ENCODE measurements at regions not wholly inside any gene's neighbourhood (a gene's known extent, or its start where the extent isn't known, plus 50 kb on each side); places are given as distances from the start of the nearest gene placed in this dataset.
A peak's percentile ranks its signal among the peaks of the same experiment; 100 is the strongest.

DNA sequence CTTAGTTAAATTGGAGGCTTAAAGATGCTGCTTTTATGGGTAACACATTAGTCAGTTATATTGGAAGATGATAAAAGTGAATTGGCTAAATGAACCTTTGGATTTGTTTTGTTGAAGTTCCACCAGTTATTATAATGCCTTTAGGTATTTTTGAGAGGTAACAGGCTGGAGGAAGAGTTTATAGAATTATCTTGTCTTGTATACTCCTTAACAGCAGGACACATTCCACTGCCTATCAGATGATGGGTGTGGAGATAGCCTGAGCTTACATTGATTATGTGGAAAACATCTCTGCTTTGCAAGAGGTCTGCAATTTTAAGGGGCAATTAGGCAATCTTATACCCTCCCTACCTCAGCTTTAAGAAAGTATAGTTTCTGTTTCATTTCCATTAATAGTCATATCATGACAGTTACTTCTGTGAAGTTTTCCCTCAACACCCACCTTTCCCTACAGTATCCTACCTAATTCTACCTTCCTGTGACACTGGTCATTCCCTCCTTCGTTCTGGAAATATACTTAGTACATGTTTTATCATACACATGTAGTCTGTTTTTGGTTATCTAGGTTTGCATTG, 403.7 kb upstream of the SPRED2 start:
- no peak for DNase-seq (ENCODE audit: low read depth)

DNA sequence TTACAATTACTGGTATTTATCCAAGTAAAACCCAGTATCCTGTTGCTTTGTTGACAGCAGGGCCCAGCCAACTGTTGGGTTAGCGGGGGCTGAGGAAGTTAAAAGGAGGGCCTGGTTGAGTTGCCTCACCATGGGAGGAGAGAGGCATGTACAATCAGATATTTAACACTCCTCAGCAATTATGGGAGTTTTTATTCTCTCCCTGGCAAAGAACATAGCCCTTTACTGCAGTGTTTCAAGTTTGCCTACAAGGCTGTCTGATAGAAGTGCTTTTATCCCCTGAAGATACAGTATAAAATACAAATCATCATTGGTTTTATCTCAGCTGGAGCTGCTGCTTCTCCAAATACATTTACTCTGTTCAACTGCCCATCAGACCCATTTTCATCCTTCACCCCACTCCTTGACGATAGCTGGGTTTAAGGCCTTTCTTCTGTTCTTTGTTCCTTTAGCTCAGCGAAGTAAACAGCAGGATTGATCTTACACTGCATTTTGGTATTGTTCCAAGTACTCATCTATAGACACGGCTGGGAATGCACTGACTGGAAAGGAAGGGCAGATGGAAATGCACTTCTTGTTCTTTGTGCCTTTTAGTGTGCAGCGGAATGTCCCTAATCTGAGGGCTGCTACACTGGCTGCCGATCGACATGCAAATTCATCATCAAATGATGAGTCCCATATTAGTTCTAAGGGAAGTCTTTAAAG, 402.5 kb upstream of the SPRED2 start:
- DNase-seq (ENCODE audit: low read depth), result no peak

DNA sequence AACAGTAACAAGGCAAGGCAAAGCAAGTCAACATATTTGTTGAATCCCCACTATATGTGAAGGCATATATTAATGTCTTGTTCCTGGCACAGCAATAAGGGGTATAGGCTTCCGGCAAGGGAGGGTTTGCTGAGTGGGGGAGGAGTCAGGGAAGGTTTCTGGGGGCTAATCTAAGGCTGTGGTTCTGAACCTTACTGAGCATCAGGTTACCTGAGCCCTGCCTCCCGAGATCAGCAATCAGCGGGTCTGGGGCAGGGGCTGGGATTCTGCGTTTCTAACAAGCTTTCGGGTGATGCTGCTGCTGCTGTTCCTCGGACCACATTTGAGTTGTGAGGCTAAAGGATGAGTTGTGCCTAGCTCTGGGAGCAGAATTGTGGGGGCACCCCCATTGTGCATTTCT, 401.7 kb upstream of the SPRED2 start:
- DNase-seq (ENCODE audit: low read depth), result no peak

DNA sequence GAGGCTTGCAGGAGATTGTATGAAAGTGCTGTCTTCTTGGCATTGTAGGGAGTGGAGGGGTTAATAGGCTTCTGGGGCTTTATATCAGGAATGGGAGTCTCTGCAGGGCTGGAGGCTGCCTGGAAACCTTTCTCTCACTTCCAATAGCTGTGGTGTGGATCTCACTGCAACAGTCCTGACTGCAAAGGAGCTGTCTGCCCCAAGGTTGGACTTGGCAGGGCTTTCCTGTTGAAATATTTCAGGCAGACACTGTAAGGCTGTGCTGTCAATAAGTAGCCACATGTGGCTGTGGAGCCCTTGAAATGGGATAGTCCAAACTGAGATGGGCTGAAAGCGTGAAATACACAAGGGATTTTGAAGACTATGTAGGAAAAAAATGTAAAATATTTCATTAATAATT, 399.1 kb upstream of the SPRED2 start:
- no peak for DNase-seq (ENCODE audit: low read depth)

DNA sequence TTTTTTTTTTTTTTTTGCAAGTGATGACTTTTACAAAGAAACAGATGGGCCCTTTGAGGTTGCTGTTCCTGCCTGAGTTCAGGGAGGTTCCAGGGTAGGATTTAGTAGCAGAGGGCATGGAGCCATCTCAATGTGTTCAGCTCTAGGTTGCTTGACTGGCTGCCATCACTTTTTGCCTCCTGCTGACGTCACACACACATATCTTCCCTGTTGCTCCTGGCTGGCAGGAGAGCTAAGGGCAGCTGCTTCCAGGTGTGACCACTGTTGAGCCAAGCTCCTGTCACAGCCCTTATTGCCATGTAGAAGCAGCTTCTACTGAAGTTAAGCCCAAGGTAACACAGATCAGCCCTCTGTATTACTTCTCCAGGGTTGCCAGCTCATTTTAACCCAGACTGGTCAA, 394.2 kb upstream of the SPRED2 start:
- DNase-seq (ENCODE audit: low read depth), result no peak

DNA sequence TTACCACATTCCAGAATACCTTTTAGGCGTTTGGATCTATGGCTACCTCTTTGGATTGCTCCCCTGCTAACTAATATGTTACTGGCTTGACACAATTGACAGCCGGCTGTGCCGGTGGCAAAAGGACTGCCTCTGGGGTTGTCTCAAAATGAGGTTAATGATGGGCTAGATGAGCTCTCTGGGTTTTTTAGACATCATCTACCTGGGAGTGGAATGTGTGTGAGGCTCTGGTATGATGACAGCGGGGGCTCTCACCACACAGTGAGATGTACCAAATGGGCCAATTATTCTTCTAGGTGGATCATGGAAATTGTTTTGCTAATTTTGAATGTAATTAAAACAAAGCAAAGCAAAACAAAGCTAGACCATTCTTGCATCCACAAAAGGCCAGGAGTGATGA, 391.1 kb upstream of the SPRED2 start:
- no peak for DNase-seq (ENCODE audit: low read depth)

DNA sequence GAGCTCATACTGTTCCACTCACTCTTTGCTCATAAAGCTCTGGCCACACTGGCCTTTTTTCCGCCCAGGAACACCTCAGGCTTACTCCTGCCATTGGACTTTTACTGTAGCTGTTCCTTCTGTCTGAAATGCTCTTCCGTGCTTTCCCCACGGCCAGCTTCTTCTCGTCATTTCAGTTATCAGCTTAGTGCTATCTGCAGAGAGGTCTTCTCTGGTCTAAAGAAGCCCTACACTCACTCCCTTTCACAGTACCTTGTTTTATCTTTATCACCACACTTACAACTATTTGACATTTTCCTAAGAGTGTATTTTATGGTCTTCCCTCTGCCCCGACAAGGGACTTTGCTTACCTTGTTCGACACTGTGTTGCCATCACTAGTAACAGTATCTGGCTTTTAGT, 388.1 kb upstream of the SPRED2 start:
- no peak for DNase-seq (ENCODE audit: low read depth)

DNA sequence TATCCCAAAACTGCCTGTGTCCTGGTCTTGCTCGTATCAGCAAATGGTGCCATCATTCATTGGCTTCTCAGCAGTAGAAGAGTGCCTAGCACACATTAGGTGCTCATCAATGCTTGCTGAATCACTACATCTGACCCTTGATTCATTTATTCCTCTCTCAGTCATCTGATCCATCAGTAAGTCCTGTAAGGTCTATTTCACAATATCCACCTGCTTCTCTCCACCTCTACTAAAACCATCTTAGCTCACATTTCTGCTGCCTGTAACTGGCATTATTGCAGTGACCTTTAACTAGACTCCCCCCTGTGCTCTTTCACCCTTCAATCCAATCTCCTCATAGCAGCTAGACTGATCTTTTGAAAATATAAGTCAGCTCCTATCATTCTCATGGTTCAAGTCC, 387.6 kb upstream of the SPRED2 start:
- no peak for DNase-seq (ENCODE audit: low read depth)

DNA sequence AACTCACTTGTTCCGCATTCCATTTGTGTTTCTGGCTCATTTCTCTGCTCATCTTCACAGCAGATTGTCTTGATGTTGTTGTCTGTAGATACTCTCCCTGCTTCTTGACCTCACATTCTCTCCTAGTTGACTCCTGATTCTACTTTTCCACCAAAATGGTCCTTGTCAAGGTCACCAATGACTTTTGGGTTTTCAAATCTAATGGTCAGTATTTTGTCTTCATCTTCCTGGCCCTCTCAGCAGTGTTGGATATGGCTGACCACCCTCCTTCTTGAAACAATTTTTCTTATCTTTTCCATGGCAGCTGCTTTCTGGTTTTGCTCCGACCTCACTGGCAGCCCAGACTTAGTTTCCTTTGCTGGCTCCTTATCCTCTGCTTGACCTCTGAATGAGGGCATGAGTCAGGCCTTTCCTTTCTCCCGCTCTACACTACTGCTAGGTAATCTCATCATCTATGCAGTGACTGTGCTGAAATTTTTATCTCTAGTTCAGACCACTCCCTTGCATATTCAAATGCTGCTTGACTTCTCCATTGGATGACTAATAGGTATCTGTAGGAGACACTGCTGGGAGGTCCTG, 386.6 kb upstream of the SPRED2 start:
- DNase-seq (ENCODE audit: low read depth), result peak; percentile 58

DNA sequence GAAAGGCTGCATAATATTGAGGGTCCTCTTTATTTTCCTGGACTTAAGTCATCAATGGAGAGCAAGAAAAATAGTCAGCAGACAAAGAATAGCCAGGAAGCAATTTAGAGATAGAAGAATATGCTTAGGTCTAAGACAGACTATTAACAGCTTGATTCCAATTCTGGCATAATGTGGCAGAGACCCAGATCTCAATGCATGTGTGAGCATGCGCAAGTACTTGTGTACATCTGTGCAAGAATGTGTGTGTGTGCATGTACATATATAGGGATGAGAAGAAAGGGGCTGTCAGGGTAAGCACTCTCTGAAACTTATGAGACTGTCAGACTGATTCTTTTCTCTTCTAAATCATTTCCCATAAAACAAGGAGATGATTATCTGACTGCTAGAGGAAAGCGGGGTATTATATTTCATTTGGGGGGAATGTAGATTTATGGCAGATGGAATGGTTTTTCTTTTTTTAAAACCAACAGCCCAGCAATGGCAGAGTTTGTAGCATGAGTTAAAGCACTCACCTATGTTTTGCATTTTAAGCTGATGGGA, 381.3 kb upstream of the SPRED2 start:
- DNase-seq (ENCODE audit: low read depth), result no peak

DNA sequence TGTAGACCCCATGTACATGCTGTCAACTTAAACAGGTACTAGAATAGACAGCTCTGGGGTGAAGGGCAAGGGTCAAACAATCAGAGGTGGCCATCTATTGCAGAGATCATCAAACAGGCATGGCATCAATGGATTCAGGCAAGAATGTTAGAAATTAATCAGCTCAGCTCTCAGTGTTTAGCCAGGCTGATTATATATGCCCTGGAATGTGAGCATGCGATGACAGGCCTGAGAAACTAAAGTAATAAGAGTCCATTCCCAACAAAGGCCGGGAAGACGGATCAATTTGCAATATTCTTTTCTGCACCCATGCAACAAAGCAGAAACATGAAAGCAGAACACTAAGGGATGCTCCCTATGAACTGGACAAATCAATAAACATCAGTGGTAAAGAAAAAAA, 380.5 kb upstream of the SPRED2 start:
- no peak for DNase-seq (ENCODE audit: low read depth)

DNA sequence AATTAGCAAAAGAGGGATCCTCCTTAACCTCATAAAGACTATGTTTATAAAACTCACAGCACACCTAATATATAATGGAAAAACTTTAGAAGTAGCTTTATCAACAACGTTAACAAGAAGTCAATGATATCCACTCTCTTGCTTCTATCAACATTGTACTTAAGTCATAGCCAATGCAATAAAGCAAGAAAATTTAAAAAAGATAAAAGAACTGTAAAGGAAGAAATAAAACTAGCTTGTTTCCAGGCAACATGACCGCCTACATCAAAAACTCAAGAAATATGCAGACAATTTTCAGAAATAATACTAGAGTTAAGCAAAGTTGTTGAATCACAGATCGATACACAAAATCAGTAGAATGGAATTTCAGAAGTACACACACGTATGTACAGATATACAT, 375.5 kb upstream of the SPRED2 start:
- DNase-seq (ENCODE audit: low read depth), result no peak

DNA sequence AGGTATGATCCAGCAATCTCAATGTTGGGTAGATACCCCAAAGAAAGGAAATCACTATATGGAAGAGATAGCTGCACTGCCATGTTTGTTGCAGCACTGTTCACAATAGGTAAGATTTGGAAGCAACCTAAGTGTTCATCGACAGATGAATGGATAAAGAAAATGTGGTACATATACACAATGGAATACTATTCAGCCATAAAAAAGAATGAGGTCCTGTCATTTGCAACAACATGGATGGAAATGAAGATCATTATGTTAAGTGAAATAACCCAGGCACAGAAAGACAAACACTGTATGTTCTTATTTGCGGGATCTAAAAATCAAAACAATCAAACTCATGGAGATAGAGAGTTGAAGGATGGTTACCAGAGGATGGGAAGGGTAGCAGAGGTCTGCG, 372.4 kb upstream of the SPRED2 start:
- DNase-seq (ENCODE audit: low read depth), result no peak

DNA sequence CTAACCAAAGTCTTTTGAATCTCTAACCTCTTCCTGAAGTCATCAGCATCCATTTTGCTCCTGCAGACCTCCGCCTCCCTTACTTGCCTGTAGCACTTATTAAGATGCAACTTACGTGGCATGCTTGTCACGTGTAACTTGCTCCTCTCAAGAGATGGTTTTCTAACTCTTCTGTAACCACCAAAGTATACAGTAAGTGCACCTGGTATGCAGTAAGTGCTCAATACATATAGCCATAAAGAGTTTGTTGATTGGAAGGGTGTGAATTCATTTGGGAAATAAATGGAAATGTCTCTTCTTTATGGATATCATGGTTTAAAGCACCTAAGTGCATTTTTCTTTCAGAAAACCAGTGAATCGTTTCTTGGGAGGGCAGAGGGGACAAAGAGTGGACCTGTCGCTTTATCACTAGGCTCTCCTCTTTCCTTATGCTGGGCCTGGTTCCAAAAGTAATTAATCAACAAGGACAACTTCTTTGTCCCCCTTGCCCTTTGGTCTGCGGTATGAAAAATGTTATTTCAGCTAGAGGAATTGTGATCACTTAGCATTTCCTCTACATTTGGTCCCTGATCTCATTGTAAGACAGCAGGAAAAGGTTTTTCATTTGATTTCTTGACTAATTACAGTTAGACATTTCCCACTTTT, 370.0 kb upstream of the SPRED2 start:
- DNase-seq (ENCODE audit: low read depth), result no peak

DNA sequence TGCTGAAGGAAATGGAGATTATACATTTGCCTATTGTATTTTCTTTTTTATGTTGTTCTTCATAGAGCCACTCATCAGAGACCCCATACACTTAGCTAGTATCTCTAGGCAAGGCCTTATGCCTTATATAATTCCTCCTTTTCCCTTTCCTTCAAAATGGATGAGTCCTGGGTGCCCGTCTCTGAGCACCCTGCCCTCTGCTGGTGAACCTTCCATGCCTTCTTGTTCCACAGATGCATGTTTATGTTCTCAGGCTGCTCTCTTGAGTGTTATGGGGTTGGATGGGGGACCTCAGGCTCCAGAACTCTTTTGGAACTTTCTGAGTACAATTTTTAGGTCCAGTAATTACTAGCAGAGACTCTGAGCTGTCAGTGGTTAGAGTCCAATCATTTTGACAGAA, 368.6 kb upstream of the SPRED2 start:
- DNase-seq (ENCODE audit: low read depth), result peak; percentile 3

DNA sequence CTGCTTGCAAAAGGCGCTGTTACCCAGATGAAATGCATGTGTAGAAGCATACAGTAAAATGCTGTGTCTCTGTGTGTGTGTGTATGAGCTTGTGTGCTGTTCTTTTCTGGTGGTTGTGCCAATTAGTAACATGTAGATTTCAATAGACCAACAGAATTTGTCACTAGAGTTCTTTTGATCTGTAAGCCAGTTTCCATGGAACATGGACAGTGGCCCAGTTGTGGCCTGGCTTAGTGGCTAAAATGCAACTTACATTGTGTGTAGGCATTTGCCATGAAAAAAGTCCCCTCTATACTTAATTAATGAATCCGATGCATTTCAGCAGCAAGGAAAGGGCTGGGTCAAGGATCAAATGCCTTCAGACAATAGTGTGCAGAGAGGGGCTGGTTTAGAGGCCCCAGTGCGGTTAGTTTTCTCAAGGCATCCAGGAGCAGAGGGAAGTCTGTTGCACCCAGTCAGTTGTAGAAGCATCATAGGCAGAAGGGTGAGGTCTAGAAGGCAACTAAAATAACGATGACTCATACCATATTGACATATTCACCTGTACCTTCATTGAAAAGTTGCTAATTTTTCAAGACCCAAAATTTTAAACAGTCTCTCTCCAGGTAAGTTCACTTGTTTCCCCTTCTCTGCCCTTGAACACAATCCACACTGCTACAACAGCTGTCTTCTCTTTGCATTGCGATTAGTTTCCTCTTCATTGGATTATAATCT, 366.9 kb upstream of the SPRED2 start:
- DNase-seq (ENCODE audit: low read depth), result no peak

DNA sequence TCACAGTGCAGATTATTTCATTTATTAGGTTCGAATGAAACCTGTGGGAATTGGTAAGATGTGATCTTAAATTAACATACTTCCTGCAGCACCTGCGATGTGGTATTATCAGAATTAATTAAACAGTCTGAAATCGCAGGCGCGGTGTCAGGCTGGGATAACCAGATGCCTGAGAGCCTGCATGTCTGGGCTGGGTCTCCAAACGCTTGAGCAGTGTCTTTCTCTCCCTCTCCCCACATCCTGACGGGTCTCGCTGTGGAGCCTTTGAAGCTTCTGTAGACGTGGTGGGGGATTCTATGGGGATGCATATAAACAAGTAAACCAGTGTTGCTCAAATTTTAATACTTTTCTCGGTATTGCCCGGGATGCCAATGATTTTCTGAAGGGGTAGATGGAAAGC, 366.2 kb upstream of the SPRED2 start:
- DNase-seq (ENCODE audit: low read depth), result no peak

DNA sequence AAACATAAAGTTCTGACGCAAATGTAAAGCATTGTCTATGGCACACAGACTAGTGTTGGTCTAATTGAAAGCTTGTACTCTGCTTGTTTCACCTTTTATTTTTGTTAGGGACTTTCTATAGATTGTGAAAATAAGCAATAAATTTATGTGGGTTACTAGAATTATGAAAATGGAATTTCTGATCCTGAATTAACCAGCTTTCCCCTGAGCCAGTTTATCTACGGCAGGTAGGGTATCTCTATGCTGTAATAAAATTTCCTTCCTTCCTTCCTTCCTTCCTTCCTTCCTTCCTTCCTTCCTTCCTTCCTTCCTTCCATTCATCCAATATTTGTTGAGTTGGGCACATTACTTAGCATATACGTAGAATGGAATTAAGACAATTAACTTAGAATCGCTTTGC, 362.6 kb upstream of the SPRED2 start:
- no peak for DNase-seq (ENCODE audit: low read depth)

DNA sequence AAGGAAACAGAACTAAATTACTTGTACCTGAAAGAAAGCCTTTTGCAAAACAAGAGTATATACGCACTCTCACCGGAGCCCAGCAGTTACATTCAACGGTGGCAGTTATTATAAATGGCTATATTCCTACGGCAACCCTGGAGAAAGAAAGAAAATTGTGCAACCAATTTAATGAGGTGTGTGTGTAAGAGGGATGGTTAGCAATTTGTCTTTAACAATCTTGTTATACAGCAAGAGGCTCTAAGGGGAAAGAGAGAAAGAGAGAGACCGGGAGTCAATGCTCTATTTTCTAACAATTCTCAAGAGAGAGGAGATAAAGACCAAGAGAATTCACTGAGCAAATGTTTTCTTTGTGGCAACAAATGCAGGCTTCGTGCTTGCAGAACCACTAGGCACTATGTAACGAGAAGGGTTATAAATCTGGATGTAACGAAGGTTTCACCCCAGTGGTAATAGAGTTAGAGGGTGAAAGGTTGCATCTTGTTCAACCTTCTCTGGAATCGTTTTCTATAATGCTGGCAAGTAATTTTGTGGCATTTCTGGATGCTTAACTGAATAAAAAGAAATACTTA, 359.1 kb upstream of the SPRED2 start:
- DNase-seq (ENCODE audit: low read depth), result no peak

DNA sequence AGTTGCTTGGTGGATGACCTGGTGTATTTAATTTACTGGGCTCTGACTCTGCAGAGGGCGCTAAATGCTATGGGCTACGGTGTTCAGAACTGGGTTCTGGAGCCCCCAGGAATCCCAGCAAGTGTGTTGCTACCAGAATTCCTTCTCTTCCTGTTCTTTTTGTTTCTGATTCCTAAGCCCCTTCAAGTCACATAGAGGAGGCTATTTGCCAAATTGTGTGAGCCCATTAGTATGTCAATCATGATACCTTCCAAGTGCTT, 358.2 kb upstream of the SPRED2 start:
- no peak for DNase-seq (ENCODE audit: low read depth)

DNA sequence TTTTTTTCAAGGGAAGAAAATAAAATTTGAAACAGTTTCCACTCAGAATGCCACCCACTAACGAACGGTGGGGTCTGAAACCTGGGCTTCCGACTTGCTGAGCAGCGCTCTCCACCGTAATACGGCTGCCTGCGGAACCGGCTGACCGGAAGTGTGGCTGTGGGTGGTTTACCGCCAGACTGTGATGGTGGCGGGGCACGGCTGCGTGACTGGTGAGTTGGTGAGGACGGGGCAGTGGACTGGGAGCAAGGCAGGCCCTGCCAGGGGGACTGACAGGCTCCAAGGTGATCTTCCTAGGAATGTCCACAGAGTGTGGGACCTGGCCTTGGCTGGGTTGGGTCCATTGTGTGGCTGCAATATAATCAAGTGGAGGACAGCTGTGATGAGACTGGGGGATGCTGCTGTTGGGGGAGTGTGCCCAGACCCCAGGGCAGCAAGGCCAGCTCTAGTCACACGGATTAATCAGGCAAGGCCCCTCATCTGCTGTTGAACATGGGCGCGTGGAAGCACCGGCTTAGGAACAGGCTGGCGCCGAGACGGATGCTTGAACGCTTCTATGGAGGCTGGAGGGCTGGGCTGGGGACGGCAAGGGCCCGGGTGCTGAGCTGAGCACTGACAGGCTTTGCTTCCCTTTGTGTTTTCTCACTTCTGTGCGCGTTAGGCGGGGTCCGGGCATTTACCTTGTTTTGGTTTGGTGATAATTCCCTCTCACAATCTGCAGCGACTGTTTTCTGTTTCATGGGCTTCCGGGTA, 357.7 kb upstream of the SPRED2 start:
- DNase-seq (ENCODE audit: low read depth), result no peak

DNA sequence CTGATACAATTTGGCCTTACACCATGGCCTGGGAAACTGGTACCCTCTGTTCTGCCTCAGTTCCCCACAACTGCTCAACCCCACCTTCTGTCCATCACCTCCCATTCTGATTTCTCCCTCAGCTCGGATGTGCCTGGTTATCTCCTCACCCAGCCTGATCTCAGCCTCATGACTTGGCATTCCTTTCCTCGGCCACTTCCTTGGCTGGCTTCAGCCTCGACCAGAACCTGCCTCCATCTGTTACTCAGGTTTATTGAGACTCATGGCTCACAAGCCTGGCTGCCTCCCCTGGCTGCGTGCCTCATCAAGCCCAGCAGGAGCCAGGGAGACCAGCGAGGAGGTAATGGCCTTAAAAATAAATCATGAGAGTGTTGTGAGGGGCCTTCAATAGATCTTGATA, 356.2 kb upstream of the SPRED2 start:
- DNase-seq (ENCODE audit: low read depth), result no peak

Measured in amniotic epithelial cell (primary cell).